Vagina (tissue), 2 donors: ENCODE measurements at regions not wholly inside any gene's neighbourhood (a gene's known extent, or its start where the extent isn't known, plus 50 kb on each side); places are given as distances from the start of the nearest gene placed in this dataset.
"Not testable (repeated sequence)": the region's sequence is repeated elsewhere in the genome, so short reads cannot be mapped to it uniquely, and the experiment has no call there.

Source experiments
- DNase-seq, 2 donors: peaks; one replicate each; pipeline ENCODE4 v3.0.0-alpha.2; 2017; ENCODE audit errors: extremely low spot score in 2 of 2
- H3K27ac ChIP-seq: fragments of 200-600 bp; sonication (generic); one replicate; pipeline ENCODE4 v1.5.1; 2019
- H3K27me3 ChIP-seq: fragments of 200-600 bp; sonication (generic); one replicate; pipeline ENCODE4 v1.5.1; 2019
- H3K36me3 ChIP-seq, 2 donors: fragments of 200-600 bp; sonication (generic); one replicate each; pipeline ENCODE4 v1.5.1; 2017 to 2019
- H3K4me1 ChIP-seq: fragments of 200-600 bp; sonication (generic); one replicate; pipeline ENCODE4 v1.5.1; 2019
- H3K4me3 ChIP-seq, 2 donors: fragments of 200-600 bp; sonication (generic); 1 replicate in 1 of 2; 2 replicates in 1 of 2; pipeline ENCODE4 v1.5.1; 2016 to 2019
- H3K9me3 ChIP-seq: fragments of 200-600 bp; sonication (generic); one replicate; pipeline ENCODE4 v1.5.1; 2019
- POLR2A ChIP-seq, 2 donors: fragments of 450-650 bp; IDR thresholded peaks; one replicate each; pipeline ENCODE4 v1.6.1; 2017; ENCODE audit warnings: antibody characterized with exemption in 2 of 2, mild to moderate bottlenecking in 2 of 2, moderate library complexity in 2 of 2
- POLR2AphosphoS5 ChIP-seq, 2 donors: sonication (generic); formaldehyde crosslinking; IDR thresholded peaks; one replicate each; pipeline ENCODE4 v1.9.0; 2017; ENCODE audit warnings: antibody characterized with exemption in 2 of 2, mild to moderate bottlenecking in 2 of 2, low read depth in 1 of 2; ENCODE audit not compliant: insufficient read depth in 1 of 2
- intact Hi-C: fragments of 100-400 bp; cut with DNase I; formaldehyde crosslinking; loops from one replicate; pipeline ENCODE4 v1.15.1; 2023
- TF ChIP-seq, protein P1 (sequence below), 3 experiments: fragments of 450-650 bp in 2 of 3; fragments of 200-600 bp in 1 of 3; sonication (generic) in 1 of 3; IDR thresholded peaks; one replicate each; pipeline ENCODE4 v1.5.1; 2017 to 2019; ENCODE audit warnings: antibody characterized with exemption in 3 of 3, mild to moderate bottlenecking in 2 of 3, moderate library complexity in 2 of 3

DNA sequence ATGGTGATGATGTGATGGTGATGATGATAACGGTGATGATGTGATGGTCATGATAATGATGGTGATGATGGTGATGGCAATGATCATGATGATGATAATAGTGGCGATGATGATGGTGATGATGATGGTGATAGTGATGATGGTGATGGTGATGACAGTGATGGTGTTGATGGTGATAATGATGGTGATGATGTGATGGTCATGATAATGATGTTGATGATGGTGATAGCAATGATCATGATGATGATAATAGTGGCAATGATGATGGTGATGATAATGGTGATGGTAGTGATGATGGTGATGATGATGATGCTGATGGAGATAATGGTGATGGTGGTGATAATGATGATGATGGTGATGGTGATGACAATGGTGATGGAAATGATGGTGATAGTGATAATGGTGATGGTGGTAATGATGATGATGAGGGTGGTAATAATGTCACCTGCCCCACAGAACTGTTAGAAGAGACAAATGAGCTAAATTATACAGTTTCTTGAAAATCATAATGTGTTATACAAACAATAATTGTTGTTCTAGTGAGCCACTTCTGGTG is 289.9 kb downstream of the ASMT start:
- intact Hi-C loops, result no loop called here
- Histone ChIP-seq H3K27me3 (no peaks in the 10 kb centered on the region), H3K36me3 (no peaks in the 10 kb centered on the region), H3K27ac (no peak overlapping the region), H3K4me3 (no peak overlapping the region), H3K9me3 (no peaks in the 10 kb centered on the region), H3K4me1 (no peaks in the 10 kb centered on the region)
- TF ChIP-seq, protein P1, sequence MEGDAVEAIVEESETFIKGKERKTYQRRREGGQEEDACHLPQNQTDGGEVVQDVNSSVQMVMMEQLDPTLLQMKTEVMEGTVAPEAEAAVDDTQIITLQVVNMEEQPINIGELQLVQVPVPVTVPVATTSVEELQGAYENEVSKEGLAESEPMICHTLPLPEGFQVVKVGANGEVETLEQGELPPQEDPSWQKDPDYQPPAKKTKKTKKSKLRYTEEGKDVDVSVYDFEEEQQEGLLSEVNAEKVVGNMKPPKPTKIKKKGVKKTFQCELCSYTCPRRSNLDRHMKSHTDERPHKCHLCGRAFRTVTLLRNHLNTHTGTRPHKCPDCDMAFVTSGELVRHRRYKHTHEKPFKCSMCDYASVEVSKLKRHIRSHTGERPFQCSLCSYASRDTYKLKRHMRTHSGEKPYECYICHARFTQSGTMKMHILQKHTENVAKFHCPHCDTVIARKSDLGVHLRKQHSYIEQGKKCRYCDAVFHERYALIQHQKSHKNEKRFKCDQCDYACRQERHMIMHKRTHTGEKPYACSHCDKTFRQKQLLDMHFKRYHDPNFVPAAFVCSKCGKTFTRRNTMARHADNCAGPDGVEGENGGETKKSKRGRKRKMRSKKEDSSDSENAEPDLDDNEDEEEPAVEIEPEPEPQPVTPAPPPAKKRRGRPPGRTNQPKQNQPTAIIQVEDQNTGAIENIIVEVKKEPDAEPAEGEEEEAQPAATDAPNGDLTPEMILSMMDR (IDR thresholded peaks at IDR 0.05), result no peak
- TF ChIP-seq POLR2A (IDR thresholded peaks at IDR 0.05) (no peak), POLR2AphosphoS5 (IDR thresholded peaks at IDR 0.05; ENCODE audit: insufficient read depth in 1 of 2, low read depth in 1 of 2) (no peak)
- DNase-seq, result no peak

DNA sequence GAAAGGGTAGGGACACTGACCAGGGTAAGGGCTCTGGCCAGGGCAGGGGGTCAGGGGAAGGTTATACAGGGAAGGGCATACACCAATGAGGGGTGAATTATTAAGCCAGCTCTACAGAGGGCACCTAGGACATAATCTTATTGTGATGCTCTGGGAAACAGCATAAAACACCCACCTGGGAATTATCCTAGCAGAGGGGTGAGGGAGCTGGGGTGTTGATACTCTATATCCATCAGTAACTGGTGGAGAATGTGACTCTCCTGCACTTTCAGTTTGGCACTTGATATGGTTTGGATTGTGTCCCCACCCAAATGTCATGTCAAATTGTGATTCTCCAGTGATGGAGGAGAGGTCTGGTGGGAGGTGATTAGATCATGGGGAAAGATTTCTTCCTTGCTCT is 291.2 kb downstream of the ASMT start:
- no peak for DNase-seq
- H3K9me3 ChIP-seq, result no peaks in the 10 kb centered on the region
- no peak overlapping the region for H3K27ac ChIP-seq
- no peak overlapping the region for H3K4me3 ChIP-seq
- TF ChIP-seq POLR2A (IDR thresholded peaks at IDR 0.05) (no peak), POLR2AphosphoS5 (IDR thresholded peaks at IDR 0.05; ENCODE audit: insufficient read depth in 1 of 2, low read depth in 1 of 2) (no peak)
- TF ChIP-seq, protein P1 (IDR thresholded peaks at IDR 0.05), result no peak
- no peaks in the 10 kb centered on the region for H3K27me3 ChIP-seq
- intact Hi-C loops, result no loop called here
- H3K4me1 ChIP-seq, result no peaks in the 10 kb centered on the region
- H3K36me3 ChIP-seq, result no peaks in the 10 kb centered on the region

DNA sequence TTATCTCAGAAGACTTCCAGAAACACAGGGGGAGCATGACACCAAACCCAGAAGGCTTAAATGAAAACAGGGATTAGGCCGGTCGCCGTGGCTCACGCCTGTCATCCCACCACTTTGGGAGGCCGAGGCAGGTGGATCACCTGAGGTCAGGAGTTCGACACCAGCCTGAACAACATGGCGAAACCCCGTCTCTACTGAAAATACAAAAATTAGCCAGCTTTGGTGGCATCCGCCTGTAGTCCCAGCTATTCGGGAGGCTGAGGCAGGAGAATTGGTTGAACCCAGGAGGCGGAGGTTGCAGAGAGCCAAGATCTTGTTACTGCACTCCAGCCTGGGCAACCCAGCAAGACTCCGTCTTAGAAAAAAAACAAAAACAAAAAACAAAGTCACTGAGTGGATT is 294.1 kb downstream of the ASMT start:
- intact Hi-C loops, H3K27me3 ChIP-seq, H3K36me3 ChIP-seq, H3K9me3 ChIP-seq, DNase-seq, H3K27ac ChIP-seq, H3K4me1 ChIP-seq, H3K4me3 ChIP-seq: not testable (repeated sequence)

DNA sequence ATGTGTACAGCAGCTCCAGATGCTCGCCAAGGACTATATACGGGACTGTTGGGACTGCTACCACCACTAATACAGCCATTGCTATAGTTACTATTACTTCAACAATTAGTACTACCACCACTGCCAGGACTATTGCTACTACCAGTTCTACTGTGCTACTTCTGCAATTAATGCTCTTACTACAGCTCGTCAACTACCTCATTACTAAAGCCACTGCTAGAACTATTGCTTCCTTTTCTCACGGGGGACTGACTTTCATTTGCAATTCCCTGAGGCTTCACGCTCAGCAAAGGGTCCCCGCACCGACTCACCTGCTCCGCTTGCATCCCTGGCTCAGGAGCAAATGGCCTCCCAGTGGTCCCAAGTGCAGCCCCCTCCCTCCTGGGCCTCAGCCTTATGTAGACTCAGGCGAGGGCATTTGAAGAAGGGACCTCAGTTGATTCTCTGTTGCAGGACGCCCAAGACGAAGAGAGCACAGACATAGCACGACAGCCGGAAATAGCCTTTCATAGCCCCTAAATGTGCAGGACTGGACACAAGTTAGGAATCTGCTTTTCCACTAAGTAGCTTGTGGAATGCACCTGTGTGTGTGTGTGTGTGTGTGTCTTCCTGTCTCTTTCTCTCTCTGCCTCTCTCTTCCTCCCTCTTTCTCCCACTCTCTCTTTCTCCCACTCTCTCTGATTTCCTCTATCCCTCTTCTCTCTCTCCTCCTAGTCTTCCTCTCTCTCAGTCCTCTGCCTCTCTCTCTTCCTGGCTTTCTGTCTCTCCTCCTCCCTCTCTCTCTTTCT is 294.8 kb downstream of the ASMT start:
- H3K4me1 ChIP-seq, result no peaks in the 10 kb centered on the region
- no peak for TF ChIP-seq POLR2A (IDR thresholded peaks at IDR 0.05)
- no peak for TF ChIP-seq POLR2AphosphoS5 (IDR thresholded peaks at IDR 0.05; ENCODE audit: insufficient read depth in 1 of 2, low read depth in 1 of 2)
- TF ChIP-seq, protein P1 (IDR thresholded peaks at IDR 0.05), result no peak
- intact Hi-C loops, result no loop called here
- DNase-seq, result no peak
- no peak overlapping the region for H3K27ac ChIP-seq
- no peak overlapping the region for H3K4me3 ChIP-seq
- H3K27me3 ChIP-seq, result no peaks in the 10 kb centered on the region
- no peaks in the 10 kb centered on the region for H3K9me3 ChIP-seq
- no peaks in the 10 kb centered on the region for H3K36me3 ChIP-seq

DNA sequence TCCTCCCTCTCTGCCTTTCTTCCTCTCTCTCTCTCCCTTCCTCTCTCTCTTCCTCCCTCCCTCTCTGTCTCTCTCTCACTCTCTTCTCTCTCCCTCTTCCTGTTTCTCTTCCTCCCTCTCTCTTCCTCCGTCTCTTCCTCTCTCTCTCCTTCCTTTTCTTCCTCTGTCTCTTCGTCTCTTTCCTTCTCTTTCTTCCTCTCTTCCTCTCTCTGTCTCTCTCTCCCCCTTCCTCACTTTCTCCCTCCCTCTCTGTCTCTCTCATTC is 295.3 kb downstream of the ASMT start:
- no peaks in the 10 kb centered on the region for H3K27me3 ChIP-seq
- no peak for TF ChIP-seq POLR2AphosphoS5 (IDR thresholded peaks at IDR 0.05; ENCODE audit: insufficient read depth in 1 of 2, low read depth in 1 of 2)
- TF ChIP-seq, protein P1 (IDR thresholded peaks at IDR 0.05), result no peak
- TF ChIP-seq POLR2A (IDR thresholded peaks at IDR 0.05), result no peak
- no peaks in the 10 kb centered on the region for H3K36me3 ChIP-seq
- no peak for DNase-seq
- H3K9me3 ChIP-seq, result no peaks in the 10 kb centered on the region
- H3K27ac ChIP-seq, result no peak overlapping the region
- H3K4me1 ChIP-seq, result no peaks in the 10 kb centered on the region
- intact Hi-C loops, result no loop called here
- no peak overlapping the region for H3K4me3 ChIP-seq
